H1 (cell line): ENCODE measurements at regions not wholly inside any gene's neighbourhood (a gene's known extent, or its start where the extent isn't known, plus 50 kb on each side); places are given as distances from the start of the nearest gene placed in this dataset.

Experiments used
- EZH2 ChIP-seq: fragments of 200-600 bp; sonication (generic); IDR thresholded peaks from 2 replicates; pipeline ENCODE4 v1.7.1; 2012; ENCODE audit warnings: low read depth, mild to moderate bottlenecking, moderate library complexity, low read length, inconsistent platforms; ENCODE audit not compliant: severe bottlenecking
- POLR2A ChIP-seq, 2 experiments: IDR thresholded peaks; 1 replicate in 1 of 2; 2 replicates in 1 of 2; pipeline ENCODE4 v1.6.1; 2011; ENCODE audit warnings: low read depth in 2 of 2, low read length in 2 of 2, mild to moderate bottlenecking in 2 of 2; ENCODE audit errors: control extremely low read depth in 1 of 2
- ZNF274 ChIP-seq: IDR thresholded peaks from 2 replicates; pipeline ENCODE4 v1.7.0; 2012; ENCODE audit warnings: low read length, borderline replicate concordance; ENCODE audit errors: extremely low read depth
- TF ChIP-seq, protein P1 (sequence below), 3 experiments: IDR thresholded peaks; 1 replicate in 2 of 3; 2 replicates in 1 of 3; pipeline versions ENCODE4 v1.5.1 to v1.6.1; 2011; ENCODE audit warnings: low read length in 3 of 3, mild to moderate bottlenecking in 3 of 3, inconsistent platforms in 2 of 3, low read depth in 1 of 3, moderate library complexity in 1 of 3; ENCODE audit not compliant: insufficient read depth in 1 of 3; ENCODE audit errors: control extremely low read depth in 1 of 3

DNA sequence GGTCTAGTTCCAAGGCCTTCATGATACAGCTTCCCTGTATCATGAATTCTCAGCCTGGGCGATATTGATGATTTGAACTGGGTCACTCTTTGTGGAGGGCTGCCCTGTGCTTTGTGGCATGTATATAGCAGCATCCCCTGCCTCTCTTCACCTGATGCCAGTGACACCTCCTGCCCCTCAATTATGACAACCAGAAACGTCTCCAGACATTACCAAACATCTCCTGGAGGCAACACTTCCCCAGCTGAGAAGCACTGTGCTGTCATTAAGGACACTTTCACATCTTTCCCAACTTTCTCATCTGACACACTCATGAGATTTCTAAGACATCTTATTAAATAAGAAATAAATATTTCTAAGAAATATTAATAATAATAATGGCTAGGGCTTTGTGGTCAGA lies 315.3 kb downstream of the BCL11B start:
- TF ChIP-seq ZNF274 (no peak), POLR2A (IDR thresholded peaks at IDR 0.05; ENCODE audit: control extremely low read depth in 1 of 2, low read depth in 2 of 2, low read length in 2 of 2) (no peak), EZH2 (no peak)
- TF ChIP-seq, protein P1, sequence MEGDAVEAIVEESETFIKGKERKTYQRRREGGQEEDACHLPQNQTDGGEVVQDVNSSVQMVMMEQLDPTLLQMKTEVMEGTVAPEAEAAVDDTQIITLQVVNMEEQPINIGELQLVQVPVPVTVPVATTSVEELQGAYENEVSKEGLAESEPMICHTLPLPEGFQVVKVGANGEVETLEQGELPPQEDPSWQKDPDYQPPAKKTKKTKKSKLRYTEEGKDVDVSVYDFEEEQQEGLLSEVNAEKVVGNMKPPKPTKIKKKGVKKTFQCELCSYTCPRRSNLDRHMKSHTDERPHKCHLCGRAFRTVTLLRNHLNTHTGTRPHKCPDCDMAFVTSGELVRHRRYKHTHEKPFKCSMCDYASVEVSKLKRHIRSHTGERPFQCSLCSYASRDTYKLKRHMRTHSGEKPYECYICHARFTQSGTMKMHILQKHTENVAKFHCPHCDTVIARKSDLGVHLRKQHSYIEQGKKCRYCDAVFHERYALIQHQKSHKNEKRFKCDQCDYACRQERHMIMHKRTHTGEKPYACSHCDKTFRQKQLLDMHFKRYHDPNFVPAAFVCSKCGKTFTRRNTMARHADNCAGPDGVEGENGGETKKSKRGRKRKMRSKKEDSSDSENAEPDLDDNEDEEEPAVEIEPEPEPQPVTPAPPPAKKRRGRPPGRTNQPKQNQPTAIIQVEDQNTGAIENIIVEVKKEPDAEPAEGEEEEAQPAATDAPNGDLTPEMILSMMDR (IDR thresholded peaks at IDR 0.05; ENCODE audit: control extremely low read depth in 1 of 3, insufficient read depth in 1 of 3, low read depth in 1 of 3, low read length in 3 of 3) = no peak
